ENCODE measurements at regions not wholly inside any gene's neighbourhood (a gene's known extent, or its start where the extent isn't known, plus 50 kb on each side); places are given as distances from the start of the nearest gene placed in this dataset.

DNA sequence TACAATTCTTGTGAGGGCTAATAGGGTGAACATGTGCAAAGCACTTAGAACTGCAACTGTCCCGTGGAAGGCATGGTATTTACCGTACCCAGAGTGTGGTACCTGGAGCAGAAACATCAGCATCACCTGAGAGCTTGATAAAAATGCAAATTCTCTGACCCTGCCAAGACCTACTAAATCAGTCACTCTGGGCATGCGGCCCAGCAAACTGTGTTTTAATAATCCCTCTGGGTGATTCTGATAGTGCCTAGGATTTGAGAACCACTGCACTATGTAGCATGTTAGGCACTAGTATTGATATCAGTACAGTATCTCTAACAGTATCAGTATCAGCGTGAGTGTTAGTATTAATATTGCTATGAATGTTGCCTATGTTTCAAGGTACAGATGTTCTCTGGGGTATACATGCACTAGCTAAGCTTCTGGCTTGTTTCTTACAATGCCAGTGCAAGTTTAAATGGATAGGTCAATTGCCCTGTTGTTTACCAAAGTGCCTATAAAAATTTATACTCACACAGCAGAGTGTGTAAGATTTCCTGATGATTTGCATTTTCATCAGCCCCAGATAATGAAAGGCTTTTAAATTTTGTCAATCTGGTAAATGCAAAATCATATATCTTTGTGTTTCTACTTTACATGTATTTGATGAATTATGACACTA, 354.0 kb downstream of the HS3ST1 start:
- TF ChIP-seq, protein P1, sequence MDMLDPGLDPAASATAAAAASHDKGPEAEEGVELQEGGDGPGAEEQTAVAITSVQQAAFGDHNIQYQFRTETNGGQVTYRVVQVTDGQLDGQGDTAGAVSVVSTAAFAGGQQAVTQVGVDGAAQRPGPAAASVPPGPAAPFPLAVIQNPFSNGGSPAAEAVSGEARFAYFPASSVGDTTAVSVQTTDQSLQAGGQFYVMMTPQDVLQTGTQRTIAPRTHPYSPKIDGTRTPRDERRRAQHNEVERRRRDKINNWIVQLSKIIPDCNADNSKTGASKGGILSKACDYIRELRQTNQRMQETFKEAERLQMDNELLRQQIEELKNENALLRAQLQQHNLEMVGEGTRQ (IDR thresholded peaks at IDR 0.05): no peak
- no peak for TF ChIP-seq POLR2A (IDR thresholded peaks at IDR 0.05; ENCODE audit: low read length)
- TF ChIP-seq, protein P2, sequence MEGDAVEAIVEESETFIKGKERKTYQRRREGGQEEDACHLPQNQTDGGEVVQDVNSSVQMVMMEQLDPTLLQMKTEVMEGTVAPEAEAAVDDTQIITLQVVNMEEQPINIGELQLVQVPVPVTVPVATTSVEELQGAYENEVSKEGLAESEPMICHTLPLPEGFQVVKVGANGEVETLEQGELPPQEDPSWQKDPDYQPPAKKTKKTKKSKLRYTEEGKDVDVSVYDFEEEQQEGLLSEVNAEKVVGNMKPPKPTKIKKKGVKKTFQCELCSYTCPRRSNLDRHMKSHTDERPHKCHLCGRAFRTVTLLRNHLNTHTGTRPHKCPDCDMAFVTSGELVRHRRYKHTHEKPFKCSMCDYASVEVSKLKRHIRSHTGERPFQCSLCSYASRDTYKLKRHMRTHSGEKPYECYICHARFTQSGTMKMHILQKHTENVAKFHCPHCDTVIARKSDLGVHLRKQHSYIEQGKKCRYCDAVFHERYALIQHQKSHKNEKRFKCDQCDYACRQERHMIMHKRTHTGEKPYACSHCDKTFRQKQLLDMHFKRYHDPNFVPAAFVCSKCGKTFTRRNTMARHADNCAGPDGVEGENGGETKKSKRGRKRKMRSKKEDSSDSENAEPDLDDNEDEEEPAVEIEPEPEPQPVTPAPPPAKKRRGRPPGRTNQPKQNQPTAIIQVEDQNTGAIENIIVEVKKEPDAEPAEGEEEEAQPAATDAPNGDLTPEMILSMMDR (IDR thresholded peaks at IDR 0.05): no peak

All from A549 (cell line).